CD4-positive, alpha-beta T cell treated with Interleukin-1 beta for 1 hour (primary cell): ENCODE measurements at regions not wholly inside any gene's neighbourhood (a gene's known extent, or its start where the extent isn't known, plus 50 kb on each side); places are given as distances from the start of the nearest gene placed in this dataset.

Source experiments
- DNase-seq, 2 donors: peaks; one replicate each; pipeline ENCODE4 v3.0.0-alpha.2; 2020 to 2022

DNA sequence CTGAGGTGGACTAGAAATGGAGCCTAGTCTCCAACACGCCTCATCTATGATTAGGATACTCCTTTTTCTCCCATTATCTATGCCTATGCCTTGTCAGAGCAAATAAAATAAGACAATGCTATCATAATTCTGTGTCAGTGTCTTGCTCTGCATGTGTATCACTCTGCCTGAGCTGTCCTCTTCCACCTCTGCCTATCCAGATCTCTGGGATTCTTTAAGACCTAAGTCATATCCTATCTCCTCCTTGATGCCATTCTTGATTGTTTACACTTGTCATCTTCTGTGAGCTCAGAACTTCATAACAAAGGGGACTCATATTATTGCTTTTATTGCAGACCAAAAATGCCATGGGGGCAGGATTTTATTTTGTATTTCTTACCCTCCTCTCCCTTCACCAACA is 351.2 kb upstream of the C9orf72 start:
- DNase-seq, result no peak

DNA sequence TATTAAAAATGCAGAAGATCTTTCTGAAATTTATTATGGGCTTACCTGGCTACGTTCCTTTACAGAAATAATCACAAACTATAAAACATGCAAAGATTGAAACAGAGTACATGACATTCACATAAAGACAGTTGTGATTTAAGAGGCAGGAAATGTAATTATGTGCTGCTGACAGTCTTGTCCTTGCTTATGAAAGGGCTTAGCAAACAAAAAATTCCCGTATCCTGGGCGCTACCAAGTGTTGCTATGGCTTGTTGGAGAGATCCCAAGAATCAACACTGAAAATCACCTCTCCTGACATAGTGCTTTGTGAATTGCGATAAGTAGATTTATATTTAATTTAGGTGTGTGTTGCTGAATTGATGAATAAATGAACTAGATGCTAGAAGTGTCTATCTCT is 352.5 kb upstream of the C9orf72 start:
- DNase-seq, result no peak

GRCh38 chr9:27929841-27930240 is 356.6 kb upstream of the C9orf72 start:
- no peak for DNase-seq

DNA sequence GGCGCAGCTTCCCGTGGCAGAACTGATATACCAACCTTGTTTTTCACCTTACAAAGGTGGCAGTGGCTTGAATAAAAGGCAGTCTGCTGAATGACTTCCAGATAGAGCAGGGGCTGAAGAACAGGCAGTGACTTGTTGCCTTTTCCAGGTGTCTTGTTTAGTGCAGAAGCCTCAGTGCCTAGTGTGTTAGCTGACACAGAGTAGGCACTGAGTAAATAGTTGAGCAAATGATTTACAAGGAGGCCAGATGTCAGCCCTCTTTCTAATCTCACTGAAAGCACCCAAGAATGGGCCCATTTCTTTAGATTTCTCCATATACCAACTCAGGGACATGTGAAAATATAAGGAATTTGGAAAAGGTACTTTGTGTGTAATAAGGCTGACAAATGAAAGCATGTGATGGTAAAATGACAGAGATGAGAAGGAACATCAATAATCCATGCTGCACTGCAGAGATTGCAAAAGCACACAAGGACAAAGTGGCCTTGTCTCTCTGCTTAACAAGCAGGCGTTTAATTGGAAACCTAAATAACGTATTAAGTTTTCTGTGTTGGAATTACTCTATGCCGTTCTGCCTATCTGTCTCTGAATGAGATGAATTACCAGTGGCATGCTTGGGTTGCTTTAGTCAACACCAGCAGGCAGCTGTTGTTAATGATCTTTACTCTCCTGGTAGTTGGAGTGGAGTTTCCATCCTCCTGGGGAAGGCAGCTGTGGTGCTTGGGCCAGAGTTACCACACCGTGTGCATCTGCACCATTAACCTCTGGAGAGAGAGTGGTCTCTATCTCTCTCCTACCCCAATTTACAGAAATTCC is 360.1 kb upstream of the C9orf72 start:
- no peak for DNase-seq

DNA sequence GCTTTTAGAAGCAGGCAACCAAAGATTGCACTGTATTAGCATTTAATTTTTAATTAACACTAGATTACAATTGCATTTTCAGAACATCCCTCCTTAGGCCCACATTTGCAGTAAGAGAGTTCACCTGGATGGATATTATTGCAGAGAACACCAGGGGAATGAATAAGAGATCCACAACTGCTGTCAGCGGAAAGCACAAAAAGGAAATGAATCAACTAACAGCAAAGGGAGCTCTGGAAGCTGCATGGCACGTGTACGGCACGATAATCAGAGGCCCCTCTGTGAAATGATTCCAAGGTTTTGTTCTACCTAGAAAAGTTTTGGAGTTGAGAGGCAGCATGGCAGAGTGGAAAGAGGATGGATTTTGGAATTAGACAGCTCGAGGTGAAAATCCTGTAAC is 361.2 kb upstream of the C9orf72 start:
- no peak for DNase-seq

DNA sequence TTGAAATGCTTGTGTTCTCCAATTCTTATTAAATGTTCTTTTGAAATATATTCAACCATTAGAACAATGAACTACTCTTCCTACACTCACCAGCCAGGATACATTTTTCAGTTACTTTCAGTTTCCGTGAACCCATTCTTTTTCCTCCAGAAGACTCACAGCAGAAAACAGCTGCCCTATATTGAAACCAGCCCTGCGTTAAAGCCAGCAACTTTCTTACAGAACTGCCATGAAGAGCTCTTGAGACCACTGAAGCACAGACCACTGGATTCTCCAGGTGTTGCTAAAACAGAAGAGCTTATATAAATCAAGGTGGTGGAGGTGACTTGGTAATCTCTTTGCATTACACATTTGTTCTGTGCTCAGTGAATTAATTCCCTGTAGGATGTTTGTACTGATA is 365.9 kb upstream of the C9orf72 start:
- no peak for DNase-seq

DNA sequence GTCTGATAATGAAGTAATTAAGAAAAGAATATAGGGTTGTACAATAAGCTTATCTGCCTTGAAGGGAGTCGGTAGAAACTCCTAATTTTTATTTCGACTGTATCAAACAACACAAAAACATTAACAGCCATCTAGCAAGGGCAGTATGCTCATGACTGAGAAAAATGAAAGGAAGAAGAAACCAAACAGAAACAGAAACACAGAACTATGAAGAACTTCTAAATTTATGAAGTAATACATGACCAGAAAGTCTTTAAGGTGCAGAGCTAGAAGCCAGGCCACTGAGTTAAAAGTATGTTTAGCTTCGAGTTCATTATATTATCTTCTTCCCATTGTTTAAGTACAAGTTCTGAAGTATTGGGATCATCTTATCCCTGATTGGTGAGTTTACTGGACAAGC is 367.3 kb upstream of the C9orf72 start:
- no peak for DNase-seq

DNA sequence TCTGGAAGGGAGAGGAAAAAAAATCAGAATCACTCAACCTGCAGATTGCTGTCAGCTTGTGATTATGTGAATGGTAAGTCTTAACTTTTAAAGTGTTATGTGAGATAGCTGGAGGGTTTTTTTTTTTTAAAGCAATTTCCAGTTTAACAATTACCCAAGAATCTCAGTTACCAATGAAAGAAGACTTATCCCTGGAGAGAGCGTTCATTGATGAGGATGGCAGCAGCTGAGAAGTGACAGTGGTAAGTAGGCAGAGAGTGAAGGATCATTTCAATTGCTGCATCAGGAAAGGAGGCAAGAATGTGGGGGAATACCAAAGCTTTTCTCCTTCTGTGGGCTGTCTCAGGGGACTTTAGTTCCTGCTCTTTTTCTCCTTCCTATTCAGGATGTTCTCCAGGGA is 370.2 kb upstream of the C9orf72 start:
- DNase-seq, result no peak

DNA sequence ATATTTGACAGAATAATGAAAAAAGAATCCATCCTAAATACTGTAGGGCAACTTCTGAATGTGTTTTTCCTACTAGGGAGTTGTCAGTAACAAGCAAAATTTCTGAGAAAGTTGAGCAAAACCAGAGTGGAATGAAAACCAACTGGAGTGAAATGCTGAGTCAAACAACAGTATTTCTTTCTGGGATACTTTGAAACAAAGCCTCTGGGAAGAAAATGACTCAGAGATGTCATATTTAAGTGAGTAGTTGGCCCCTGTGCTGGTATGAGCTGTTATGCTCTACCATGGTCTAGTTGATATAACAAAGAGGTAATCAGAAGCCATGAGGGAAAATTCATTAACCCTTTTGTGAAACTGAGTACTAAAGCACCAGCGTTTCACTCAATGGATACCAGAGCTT is 372.1 kb upstream of the C9orf72 start:
- DNase-seq, result no peak

DNA sequence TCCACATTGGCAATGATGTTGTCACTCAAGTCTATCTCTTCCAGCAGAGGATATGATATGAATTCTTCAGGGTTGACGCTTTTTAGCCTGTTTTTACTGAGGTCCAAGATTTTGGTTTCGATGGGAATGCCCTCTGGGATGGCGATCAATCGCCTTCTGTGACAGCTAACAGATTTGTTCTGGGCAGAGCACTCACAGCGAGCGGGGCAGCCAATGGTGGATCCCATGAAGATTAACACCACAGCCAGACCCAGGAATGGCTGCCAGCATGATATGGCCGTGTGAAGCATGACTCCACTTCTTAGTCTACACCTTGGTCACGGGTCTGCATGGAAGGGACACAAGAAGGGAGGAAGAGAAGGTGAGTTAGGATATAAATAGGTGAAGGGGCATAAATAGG is 377.1 kb upstream of the C9orf72 start:
- no peak for DNase-seq

GRCh38 chr9:27954858-27955257 is 381.6 kb upstream of the C9orf72 start:
- DNase-seq, result no peak

DNA sequence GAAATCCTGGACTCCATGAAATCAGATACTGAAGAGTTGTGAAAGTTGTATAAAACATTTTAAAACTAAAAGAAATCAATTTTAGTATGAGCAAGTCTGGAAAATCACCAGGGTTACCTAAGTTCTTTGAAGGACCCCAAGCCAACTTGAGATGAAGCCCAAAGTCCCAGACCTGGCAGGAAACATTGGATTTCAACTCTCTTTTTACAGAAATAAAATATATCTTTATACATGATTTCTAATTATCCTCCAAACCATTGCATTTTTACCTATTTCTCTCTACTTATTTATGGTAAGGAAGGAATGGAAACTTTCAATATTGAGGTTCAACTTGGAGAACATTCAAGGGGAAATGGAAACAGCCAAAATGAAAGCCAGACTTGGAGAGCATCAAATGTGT is 390.6 kb upstream of the C9orf72 start:
- no peak for DNase-seq

- DNase-seq, result no peak
Measured at GRCh38 chr9:27967210-27967609, 393.9 kb upstream of the C9orf72 start.

DNA sequence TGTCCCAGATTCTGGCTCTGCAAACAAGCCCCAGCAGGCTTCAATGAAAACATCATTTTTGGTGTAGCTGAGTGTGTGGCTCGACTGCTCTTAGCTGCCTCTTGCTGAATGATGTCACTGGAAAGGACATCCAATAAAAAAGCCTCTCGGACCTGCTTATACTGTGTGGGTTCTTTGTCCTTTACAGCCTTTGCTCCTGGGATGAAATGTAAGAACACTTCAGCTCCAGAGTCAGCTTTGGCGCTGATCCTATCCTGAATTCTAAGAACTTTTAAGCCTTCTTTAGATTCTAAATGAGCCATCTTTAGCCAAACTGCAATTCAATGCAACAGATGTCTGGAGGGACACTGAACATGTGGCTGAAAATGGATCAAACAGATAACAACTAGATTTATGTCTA is 404.6 kb upstream of the C9orf72 start:
- no peak for DNase-seq

DNA sequence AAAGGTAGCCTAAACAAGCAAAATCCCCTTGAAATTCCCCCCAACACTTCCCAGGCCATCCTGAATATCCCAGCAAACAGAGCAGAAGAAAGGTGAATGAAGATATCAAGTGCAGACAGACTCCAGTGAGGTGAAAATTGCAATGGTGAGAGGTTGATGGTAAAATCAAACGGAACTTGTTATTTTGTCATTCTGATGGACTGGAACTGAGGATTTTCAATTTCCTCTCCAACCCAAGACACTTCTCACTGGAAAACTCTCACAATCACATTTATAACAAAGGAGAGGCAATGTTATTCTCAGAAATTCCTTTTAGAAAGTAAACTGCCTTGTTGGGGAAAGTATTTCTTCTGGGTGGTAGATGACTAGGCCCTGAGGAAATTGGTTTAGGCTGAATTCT is 412.4 kb upstream of the C9orf72 start:
- no peak for DNase-seq

- DNase-seq, result no peak
Measured at GRCh38 chr9:27990524-27990923, 417.2 kb upstream of the C9orf72 start.

DNA sequence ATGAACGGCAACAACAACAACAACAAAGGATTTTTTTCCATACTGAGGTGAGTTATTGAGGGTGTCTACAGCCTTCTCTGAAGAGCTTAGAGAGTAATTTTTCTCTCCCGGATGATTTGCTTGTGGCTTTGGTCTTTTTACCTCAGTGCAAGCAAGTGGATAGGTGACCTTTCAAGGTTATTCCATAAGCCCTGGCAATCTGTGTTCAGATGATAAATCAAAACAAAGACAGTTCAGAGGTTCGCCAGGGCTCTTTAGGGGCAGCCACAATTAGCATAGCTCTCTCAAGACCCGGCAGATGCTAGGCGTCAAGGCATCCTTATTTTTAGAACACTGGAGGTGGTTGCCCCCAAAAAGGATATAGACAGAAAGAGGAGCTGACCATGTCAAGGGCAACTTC is 417.9 kb upstream of the C9orf72 start:
- no peak for DNase-seq

DNA sequence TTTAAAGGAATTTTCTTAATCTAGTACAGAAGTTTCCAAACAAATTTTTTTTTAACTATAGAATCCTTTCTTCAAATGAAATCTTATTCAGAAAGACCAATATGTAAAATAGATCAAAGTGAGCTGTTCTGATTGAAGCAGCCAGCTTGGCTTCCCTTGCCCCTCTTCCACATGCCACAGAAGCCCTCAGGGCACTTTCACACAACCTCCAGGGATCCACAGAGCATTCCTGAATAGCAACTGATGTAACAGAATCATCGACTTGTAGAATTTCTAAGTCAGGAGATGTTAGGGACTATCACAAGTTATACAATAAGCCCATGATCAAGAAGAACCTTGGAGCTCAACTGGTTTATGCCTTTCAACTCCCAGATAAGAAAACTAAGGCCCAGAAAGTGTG is 427.8 kb upstream of the C9orf72 start:
- DNase-seq, result no peak

DNA sequence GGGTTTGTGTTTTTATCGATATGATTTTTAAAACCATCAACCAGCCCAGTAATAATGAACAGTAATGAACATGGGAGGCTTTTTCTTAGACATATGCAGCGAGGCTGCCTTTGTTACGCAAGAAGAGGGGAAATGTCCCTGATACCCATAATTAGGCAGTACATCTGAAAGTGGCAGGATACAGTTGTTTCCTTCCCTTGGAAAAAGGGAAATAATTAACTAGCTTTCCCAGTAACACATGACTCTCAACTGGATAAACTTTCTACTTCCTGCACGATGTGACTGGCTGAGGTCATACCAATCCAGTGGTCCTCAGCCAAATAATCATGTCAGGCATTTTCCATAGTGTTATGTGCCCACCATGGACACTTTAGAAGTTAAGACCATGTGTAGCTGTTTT is 431.6 kb upstream of the C9orf72 start:
- no peak for DNase-seq

- DNase-seq, result no peak
Measured at GRCh38 chr9:28005779-28006178, 432.5 kb upstream of the C9orf72 start.

DNA sequence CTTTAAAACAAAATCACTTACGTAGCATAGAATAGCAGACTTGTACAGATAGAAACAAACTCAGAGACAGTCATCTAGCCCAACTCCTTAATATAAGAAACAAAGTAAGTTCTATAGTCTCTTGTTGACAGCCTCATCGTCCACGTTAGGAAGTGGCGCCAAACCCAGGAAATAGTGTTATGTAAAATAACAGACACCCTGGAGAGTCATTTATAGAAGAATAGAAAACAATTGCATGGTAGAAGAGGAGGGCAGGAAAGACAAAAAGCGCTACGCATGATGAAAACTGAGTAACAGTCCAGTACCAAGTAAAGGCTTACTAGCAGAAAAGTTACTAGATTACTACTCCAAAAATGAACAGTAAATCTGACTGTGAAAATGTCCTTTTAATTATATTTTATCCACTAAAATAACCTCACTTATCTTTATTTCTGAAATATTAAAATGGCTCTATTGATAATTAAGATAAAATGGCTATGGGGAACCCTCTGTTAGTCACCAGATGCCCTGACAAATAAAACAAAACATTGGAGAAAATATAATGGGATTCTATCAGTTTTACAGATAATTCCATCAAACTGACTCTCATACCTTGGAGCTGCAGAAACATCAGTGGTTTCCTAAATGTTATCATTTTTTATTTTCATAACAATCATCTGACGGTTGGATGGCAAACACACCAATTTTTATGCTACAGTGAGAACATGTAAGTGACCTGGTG is 434.0 kb upstream of the C9orf72 start:
- DNase-seq, result no peak

GRCh38 chr9:28014212-28014611 is 440.9 kb upstream of the C9orf72 start:
- no peak for DNase-seq

DNA sequence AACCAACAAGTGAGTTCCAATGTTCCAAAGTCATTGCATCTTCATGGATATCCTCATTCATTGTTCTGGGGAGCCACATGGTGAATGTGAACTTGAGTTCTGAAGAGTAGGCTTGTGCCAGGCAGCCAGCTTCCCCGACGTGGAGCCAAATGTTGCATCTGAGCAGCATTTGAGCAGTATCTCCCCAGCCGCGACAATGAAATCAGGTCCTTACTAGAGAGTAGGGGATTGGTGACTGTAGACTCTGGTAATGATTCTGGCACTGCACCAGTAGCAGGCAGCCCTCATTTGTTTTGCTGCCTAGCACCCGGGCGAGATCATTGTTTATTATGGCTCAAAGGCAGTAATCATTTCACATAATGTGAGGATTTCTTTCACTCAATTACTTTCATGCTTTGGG is 451.4 kb upstream of the C9orf72 start:
- DNase-seq, result no peak

DNA sequence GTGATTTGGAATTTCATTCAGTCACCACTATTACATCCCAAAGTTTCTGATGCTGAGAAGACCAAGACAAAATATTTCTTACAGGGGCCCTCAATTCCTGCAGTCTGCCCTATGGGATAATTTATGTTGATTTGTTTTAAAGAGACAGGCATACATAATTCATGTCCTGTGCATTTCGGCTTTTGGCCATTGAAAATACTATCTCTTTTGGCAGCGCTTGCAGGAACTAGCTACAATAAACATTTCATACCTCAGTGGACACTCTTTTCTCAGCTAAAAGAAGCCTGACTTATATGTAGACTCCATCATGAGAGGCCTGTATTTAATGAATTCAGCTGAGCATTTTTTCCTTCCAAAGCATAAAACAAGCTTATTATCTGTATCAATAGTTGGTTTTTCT is 451.9 kb upstream of the C9orf72 start:
- no peak for DNase-seq
